Activated CD4-positive, alpha-beta T cell treated with anti-CD3 and anti-CD28 coated beads, Interleukin-2, amount 50 U/mL, for 1 hour (primary cell): ENCODE measurements at regions not wholly inside any gene's neighbourhood (a gene's known extent, or its start where the extent isn't known, plus 50 kb on each side); places are given as distances from the start of the nearest gene placed in this dataset.
"Not testable (repeated sequence)": the region's sequence is repeated elsewhere in the genome, so short reads cannot be mapped to it uniquely, and the experiment has no call there.

ENCODE experiments used
- DNase-seq: peaks from one replicate; pipeline ENCODE4 v3.0.0-alpha.2; 2020

DNA sequence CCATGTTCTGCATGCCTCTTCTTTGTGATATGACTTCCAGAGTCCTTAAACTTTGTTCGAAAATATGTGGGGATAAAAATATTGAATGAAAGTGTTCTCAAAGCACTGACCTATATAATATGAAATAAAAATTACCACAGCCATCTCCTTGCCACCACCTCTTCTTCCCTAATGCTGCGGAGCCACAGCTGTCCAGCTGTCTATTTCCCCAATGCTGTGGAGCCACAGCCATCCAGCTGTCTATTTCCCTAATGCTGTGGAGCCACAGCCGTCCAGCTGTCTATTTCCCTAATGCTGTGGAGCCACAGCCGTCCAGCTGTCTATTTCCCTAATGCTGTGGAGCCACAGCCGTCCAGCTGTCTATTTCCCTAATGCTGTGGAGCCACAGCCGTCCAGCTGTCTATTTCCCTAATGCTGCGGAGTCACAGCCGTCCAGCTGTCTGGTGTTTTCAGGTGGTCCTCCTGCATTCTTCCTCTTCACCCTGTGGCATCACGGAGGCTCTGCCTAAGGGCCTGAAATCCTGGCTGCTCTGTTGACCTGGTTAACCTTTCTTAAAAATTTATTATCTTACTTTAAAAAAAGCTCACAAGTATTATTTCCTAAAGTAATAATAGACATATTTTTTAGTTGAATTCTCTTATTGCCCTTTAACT is 266.1 kb upstream of the MEX3C start:
- no peak for DNase-seq

- no peak for DNase-seq
Measured at GRCh38 chr18:51478908-51479307, 281.4 kb upstream of the MEX3C start.

DNA sequence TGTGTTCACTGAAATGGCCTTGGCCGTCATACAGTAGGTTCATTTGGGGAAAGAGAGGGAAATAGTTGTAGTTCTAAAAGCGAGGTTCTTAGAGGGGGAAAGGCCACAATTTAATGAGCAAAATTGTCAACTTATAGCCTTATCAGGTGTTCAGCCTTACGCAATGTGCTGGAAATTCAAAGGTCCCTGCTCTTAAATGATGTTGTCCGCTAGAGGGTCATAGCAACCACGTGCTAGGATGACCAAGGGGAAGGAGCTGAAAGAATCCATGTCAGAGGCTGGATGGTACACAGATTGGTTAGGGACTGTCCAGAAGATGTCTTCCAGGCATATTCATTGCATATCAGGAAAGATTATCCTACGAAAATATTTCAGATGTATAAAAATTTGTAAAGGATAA is 282.3 kb upstream of the MEX3C start:
- DNase-seq, result no peak

- no peak for DNase-seq
Measured at GRCh38 chr18:51480407-51481261, 283.2 kb upstream of the MEX3C start.

DNA sequence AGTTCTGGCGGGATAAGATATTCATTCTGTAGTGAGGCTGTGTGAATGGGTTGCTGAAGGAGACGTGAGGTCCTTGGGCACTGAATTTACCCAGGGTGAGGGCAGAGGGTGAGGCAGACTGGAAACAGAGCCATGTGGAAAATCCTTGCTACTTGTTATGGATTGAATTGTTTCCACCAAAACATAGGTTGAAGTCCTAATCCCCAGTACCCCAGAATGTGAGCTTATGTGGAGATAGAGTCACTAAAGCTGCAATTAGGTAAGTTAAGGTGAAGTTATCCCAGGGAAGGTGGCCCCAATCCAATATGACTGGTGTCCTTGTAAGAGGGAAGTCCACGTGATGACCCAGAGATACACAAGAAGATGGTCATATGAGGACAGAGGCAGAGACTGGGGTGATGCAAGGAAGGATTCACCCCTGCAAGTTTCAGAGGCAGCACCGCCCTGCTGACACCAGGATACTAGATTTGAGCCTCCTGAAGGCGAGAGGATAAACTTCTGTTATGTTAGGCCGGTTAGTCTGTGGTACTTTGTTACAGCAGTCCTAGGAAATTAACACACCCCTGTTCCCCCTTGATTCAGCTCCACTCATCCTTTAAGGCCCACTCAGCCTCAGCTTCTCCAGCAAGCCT is 289.4 kb upstream of the MEX3C start:
- DNase-seq, result no peak

DNA sequence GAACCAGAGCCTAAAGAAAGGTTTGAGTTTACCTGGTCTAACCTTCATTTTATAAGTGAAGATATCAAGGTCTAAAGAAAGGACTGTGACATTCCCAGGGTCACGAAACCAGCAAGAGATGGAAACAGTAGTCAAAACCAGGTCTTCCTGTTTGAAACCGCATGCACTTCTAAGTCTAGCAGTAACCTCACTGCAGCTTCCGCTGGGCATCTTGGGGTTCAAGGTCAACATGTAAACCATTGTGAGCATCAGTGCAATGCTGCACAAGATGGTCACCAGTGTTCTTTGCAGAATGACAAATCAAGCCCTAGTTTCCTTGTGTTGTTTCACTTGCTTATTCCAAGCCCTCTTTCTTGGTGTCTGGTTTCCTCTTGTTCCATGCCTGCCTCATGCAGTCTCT is 292.9 kb upstream of the MEX3C start:
- no peak for DNase-seq

DNA sequence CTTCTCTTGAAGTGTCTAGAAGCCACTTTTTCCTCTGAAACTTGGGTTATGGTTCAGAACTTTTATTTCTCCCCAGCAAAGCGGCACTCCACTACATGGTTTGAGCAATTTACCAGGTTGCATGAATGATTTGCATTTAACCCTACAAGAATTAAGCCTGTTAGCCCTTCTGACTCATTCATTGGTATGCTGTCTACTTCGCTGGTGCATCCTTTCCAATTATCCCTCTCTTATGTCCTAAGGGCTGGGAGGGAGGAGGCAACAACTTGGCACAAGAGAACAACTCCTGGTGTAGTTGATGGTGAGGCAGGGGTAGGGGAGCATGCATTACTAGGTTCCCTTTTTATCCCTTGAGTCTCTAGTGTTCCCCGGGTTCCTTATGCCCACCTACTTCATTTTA is 293.4 kb upstream of the MEX3C start:
- no peak for DNase-seq

GRCh38 chr18:51491678-51492372 is 294.3 kb upstream of the MEX3C start:
- no peak for DNase-seq

DNA sequence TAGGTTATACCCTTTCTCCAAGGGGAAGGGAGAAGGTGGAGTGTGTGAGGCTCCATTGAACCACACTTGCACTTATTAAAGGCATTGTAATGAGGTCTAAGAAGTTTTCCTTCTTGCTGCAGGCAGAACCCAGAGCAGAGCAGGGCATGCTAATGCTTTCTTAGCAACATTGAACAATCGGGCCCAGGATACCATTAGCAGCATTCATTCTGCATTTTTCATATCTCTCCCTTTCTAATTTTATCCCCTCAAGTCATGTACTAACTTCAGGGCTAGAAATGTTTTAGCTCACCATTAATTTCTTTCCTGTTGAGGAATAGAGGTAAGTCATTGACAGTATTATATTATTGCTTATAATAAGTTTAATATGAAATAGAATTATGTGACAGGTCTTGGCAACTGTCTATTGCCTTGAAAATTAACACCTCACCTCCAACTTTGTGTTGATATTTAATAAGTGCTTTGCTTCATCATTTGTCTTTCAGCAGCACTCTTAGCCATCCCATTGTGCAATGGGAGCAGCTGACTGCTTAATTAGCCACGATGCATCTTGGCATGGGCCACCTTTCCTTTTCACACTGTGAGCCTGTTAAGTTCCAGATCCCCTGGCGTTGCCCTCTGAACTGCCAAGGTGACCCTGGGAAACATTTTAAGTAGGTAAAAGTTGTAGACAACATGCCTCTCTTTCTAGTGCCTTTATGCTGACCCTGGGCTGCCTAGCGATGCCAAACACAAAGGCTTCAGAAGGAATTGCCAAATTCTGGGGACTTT is 300.8 kb upstream of the MEX3C start:
- no peak for DNase-seq

DNA sequence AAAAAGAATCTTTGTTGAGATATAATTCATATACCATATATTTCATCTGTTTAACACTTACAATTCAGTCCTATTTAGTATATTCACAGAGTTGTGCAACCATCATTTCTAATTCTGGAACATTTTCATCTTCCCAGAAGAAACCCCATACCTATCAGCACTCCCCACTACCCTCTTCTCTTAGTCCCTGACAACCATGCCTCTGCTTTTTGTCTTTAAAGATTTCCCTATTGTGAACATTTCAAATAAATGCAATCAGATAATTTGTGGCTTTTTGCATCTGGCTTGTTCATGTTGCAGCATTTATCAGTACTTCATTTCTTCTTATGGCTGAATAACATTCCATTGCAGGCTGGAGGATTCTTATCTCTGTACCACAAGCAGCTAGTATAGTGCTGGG is 305.9 kb upstream of the MEX3C start:
- DNase-seq, result no peak

DNA sequence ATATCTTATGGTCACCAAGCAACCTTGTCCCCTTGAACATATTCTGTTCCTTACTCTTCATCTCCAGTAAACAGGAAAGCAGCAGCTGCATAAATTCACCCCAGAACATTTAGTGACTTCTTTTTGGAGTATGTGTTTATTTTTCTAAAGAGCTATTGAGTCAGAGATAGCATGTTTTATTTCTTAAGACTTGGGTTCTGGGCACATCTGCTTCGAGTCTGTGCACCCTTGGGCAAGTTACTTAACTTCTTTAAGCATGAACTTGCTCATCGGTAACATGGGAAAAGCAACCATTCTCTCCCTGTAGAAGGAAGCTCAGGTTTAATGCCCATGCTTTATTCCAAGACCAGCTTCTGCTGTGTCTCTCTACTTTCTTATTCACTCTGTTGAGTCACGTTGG is 309.3 kb upstream of the MEX3C start:
- no peak for DNase-seq

- DNase-seq, result not testable (repeated sequence)
Measured at GRCh38 chr18:51508410-51508809, 310.9 kb upstream of the MEX3C start.

DNA sequence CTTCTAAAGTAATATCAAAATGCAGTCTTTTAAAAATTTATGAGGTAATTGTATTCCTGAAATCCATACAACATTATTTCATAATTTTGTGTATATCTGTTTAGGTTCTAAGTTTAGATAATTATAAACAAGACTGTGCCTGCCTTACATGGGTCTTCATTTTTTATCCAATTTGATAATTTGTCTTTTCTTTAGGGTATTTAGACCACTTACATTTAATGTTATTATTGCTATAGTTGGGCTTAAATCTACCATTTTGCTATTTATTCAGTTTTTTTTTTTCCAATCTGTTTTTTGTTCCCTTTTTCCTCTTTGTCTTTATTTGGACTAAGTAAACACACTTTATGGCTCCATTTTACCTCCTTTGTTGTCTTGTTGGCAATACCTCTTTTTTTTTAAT is 312.5 kb upstream of the MEX3C start:
- no peak for DNase-seq

GRCh38 chr18:51513517-51513916 is 316.0 kb upstream of the MEX3C start:
- DNase-seq, result no peak

DNA sequence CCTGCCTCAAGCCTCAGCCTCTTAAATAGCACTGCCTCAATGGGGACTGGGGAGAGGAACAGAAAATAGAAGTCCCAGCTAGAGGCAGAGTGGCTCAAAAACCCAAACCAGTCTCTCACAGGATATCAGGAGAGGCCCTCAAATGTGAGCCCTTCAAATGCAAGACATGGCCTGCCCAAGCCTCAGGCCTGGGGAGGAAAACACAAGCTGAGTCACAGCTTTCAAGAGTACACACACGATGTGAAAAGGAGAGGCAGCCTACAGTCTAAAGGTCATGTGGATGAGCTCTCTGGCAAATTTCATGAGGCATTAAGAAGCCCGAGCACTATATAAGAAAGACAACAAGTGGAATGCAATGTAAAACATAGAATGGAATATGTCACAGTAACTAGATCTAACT is 316.6 kb upstream of the MEX3C start:
- DNase-seq, result no peak

DNA sequence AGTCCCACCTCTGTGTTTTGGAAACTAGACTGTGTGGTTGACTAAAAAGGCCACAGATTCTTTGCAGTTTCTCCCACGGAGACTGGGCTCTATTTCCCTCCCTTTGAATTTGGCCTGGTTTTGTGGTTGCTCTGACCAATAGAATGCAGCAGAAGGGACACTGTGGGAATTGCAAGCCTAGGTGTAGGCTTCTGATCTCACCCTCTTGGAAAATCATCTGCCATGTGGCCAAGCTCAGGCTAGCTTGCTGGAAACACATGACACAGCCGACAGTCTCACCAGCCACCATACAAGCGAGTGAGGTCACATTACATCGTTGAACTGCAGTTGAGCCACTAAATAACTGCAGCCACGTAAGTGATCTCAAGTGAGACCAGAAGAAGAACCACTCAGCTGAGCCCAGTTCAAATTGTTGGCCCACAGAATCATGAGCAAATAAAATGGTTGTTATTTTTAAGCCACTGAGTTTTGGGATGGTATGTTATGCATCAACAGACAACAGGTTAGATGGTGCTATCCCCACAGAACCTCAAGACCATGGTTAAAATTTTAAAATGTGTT is 319.1 kb upstream of the MEX3C start:
- DNase-seq, result no peak

DNA sequence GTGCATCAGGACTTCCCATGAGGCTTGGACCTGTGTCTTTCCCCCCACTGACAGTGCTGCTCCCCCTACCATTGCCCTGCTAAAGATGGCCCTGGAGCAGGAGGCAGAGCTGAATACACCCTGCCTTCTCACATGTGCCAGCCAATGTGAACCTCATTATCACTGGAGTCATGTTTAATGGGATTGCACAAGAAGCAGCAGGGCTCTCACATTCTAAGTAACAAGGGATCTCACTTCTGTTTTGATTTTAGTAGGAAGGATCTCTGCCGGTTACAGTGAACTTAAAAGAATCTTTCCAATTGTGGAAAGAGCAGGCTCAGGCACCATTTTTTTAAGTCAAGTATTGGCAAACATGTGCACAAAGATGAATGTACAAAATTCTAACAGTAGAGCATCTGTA is 322.1 kb upstream of the MEX3C start:
- no peak for DNase-seq

GRCh38 chr18:51520676-51521180 is 323.2 kb upstream of the MEX3C start:
- no peak for DNase-seq

GRCh38 chr18:51522338-51522737 is 324.9 kb upstream of the MEX3C start:
- DNase-seq, result no peak

- DNase-seq, result no peak
Measured at GRCh38 chr18:51522821-51523220, 325.3 kb upstream of the MEX3C start.

- DNase-seq, result no peak
Measured at GRCh38 chr18:51523671-51524070, 326.2 kb upstream of the MEX3C start.
